ENCODE measurements at regions not wholly inside any gene's neighbourhood (a gene's known extent, or its start where the extent isn't known, plus 50 kb on each side); places are given as distances from the start of the nearest gene placed in this dataset.

DNA sequence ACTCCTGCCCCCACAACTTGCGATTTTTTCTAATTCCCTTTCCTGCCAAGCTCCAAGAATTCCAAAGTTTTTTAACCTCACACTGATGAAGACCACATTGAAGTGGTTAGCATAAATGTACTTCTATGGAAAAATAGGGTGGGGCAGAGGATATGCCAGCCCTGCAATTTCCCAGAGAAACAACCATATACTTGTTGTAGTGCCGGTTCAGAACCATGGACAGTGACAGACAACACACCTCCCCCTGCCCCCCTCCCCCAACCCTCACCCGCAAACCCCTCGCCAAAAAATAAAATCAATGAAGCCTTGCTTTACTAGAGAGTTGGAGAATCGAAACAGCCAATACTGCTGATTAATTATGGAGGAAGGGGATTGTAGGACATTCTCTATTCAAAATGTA lies 109.5 kb upstream of the GRIK3 start:
- TF ChIP-seq, protein P1, sequence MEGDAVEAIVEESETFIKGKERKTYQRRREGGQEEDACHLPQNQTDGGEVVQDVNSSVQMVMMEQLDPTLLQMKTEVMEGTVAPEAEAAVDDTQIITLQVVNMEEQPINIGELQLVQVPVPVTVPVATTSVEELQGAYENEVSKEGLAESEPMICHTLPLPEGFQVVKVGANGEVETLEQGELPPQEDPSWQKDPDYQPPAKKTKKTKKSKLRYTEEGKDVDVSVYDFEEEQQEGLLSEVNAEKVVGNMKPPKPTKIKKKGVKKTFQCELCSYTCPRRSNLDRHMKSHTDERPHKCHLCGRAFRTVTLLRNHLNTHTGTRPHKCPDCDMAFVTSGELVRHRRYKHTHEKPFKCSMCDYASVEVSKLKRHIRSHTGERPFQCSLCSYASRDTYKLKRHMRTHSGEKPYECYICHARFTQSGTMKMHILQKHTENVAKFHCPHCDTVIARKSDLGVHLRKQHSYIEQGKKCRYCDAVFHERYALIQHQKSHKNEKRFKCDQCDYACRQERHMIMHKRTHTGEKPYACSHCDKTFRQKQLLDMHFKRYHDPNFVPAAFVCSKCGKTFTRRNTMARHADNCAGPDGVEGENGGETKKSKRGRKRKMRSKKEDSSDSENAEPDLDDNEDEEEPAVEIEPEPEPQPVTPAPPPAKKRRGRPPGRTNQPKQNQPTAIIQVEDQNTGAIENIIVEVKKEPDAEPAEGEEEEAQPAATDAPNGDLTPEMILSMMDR (conservative IDR thresholded peaks at IDR 0.05 in 1 of 2, IDR thresholded peaks at IDR 0.05 in 1 of 2; ENCODE audit: low read depth in 1 of 2, low read length in 2 of 2): no peak
- no peak for TF ChIP-seq EZH2 (IDR thresholded peaks at IDR 0.05; ENCODE audit: low read length, missing control alignments)

Measured in fibroblast of lung (primary cell).